NOMO-1 treated with DMSO at 0.1 percent for 48 hours (cell line): ENCODE measurements at regions not wholly inside any gene's neighbourhood (a gene's known extent, or its start where the extent isn't known, plus 50 kb on each side); places are given as distances from the start of the nearest gene placed in this dataset.

ENCODE experiments used
- DNase-seq: peaks from one replicate; lab custom pipeline; 2025; ENCODE audit not compliant: unreplicated experiment; lab: John Stamatoyannopoulos, UW

- no peak for DNase-seq
These were observed 389.4 kb upstream of the CADM1 start for GRCh38 chr11:115893461-115894099.

- no peak for DNase-seq
These were observed 387.8 kb upstream of the CADM1 start for GRCh38 chr11:115892016-115892415.

- peak; percentile 26 for DNase-seq
These were observed 387.4 kb upstream of the CADM1 start for GRCh38 chr11:115891581-115891980.

GRCh38 chr11:115890500-115890899, 386.3 kb upstream of the CADM1 start:
- no peak for DNase-seq

GRCh38 chr11:115889712-115890111, 385.5 kb upstream of the CADM1 start:
- DNase-seq: no peak

GRCh38 chr11:115887727-115888126, 383.5 kb upstream of the CADM1 start:
- DNase-seq: peak; percentile 42

GRCh38 chr11:115887316-115887715, 383.1 kb upstream of the CADM1 start:
- DNase-seq: no peak

GRCh38 chr11:115886422-115886733, 382.2 kb upstream of the CADM1 start:
- DNase-seq: no peak

- no peak for DNase-seq
These were observed 381.6 kb upstream of the CADM1 start for GRCh38 chr11:115885535-115886421.

- no peak for DNase-seq
These were observed 380.8 kb upstream of the CADM1 start for GRCh38 chr11:115884800-115885534.

GRCh38 chr11:115874843-115875242, 370.6 kb upstream of the CADM1 start:
- no peak for DNase-seq

- peak; percentile 93 for DNase-seq
These were observed 369.6 kb upstream of the CADM1 start for GRCh38 chr11:115873813-115874212.

GRCh38 chr11:115872416-115872815, 368.2 kb upstream of the CADM1 start:
- DNase-seq: peak; percentile 87

- DNase-seq: no peak
These were observed 367.0 kb upstream of the CADM1 start for GRCh38 chr11:115871161-115871760.

GRCh38 chr11:115869780-115870431, 365.7 kb upstream of the CADM1 start:
- DNase-seq: peak; percentile 57

GRCh38 chr11:115869131-115869530, 364.9 kb upstream of the CADM1 start:
- no peak for DNase-seq

- no peak for DNase-seq
These were observed 356.0 kb upstream of the CADM1 start for GRCh38 chr11:115860246-115860645.

- DNase-seq: no peak
These were observed 344.4 kb upstream of the CADM1 start for GRCh38 chr11:115848611-115849010.

GRCh38 chr11:115848080-115848479, 343.9 kb upstream of the CADM1 start:
- no peak for DNase-seq

- DNase-seq: no peak
These were observed 341.7 kb upstream of the CADM1 start for GRCh38 chr11:115845872-115846271.

GRCh38 chr11:115843685-115844084, 339.5 kb upstream of the CADM1 start:
- DNase-seq: no peak
